ENCODE measurements at regions not wholly inside any gene's neighbourhood (a gene's known extent, or its start where the extent isn't known, plus 50 kb on each side); places are given as distances from the start of the nearest gene placed in this dataset.

GRCh38 chr14:81681541-81681940 lies 147.9 kb upstream of the SEL1L start:
- TF ChIP-seq, protein P1, sequence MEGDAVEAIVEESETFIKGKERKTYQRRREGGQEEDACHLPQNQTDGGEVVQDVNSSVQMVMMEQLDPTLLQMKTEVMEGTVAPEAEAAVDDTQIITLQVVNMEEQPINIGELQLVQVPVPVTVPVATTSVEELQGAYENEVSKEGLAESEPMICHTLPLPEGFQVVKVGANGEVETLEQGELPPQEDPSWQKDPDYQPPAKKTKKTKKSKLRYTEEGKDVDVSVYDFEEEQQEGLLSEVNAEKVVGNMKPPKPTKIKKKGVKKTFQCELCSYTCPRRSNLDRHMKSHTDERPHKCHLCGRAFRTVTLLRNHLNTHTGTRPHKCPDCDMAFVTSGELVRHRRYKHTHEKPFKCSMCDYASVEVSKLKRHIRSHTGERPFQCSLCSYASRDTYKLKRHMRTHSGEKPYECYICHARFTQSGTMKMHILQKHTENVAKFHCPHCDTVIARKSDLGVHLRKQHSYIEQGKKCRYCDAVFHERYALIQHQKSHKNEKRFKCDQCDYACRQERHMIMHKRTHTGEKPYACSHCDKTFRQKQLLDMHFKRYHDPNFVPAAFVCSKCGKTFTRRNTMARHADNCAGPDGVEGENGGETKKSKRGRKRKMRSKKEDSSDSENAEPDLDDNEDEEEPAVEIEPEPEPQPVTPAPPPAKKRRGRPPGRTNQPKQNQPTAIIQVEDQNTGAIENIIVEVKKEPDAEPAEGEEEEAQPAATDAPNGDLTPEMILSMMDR (IDR thresholded peaks at IDR 0.05): no peak
- TF ChIP-seq POLR2A (IDR thresholded peaks at IDR 0.05) (no peak), POLR2AphosphoS5 (IDR thresholded peaks at IDR 0.05; ENCODE audit: insufficient read depth in 1 of 2, low read depth in 1 of 2) (no peak)

Data from vagina (tissue), 2 donors.